ENCODE measurements at regions not wholly inside any gene's neighbourhood (a gene's known extent, or its start where the extent isn't known, plus 50 kb on each side); places are given as distances from the start of the nearest gene placed in this dataset.
"Not testable (repeated sequence)": the region's sequence is repeated elsewhere in the genome, so short reads cannot be mapped to it uniquely, and the experiment has no call there.

DNA sequence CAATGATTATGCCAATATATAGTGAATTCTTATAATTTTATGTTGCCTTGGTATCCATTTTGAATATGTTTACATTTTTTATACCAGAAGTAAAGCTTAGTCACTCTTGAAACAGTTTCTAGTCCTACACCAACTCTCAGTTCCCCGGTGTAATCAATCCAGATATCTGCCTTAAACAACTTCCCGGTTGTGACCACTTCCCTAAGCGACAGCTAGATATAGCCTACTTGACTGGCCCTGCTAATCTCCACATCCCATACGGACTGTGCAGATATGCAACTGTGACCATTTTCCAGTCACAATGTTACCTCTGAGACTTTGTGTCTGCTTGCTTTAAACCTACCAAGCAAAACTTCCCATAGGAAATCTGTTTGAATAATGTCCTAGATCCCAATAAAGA lies 1551.5 kb upstream of the SEL1L start:
- H3K9me3 Mint-ChIP-seq (ENCODE audit: unreplicated experiment): no peaks in the 10 kb centered on the region
- DNase-seq: no peak
- intact Hi-C loops (cut with micrococcal nuclease; ENCODE audit: unreplicated experiment): no loop called here
- no peaks in the 10 kb centered on the region for H3K4me1 Mint-ChIP-seq (ENCODE audit: low read depth, unreplicated experiment)
- TF ChIP-seq, protein P1, sequence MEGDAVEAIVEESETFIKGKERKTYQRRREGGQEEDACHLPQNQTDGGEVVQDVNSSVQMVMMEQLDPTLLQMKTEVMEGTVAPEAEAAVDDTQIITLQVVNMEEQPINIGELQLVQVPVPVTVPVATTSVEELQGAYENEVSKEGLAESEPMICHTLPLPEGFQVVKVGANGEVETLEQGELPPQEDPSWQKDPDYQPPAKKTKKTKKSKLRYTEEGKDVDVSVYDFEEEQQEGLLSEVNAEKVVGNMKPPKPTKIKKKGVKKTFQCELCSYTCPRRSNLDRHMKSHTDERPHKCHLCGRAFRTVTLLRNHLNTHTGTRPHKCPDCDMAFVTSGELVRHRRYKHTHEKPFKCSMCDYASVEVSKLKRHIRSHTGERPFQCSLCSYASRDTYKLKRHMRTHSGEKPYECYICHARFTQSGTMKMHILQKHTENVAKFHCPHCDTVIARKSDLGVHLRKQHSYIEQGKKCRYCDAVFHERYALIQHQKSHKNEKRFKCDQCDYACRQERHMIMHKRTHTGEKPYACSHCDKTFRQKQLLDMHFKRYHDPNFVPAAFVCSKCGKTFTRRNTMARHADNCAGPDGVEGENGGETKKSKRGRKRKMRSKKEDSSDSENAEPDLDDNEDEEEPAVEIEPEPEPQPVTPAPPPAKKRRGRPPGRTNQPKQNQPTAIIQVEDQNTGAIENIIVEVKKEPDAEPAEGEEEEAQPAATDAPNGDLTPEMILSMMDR (IDR thresholded peaks at IDR 0.05; ENCODE audit: insufficient read depth in 1 of 2, low read depth in 1 of 2, low read length in 1 of 2, severe bottlenecking in 1 of 2, unreplicated experiment in 1 of 2): no peak
- H3K27ac Mint-ChIP-seq (ENCODE audit: unreplicated experiment): no peak overlapping the region
- no TSS peak for BruUV-seq (replicated peaks)
- no peak overlapping the region for H3K4me3 Mint-ChIP-seq (ENCODE audit: unreplicated experiment)
- Histone ChIP-seq H3K36me3 (ENCODE audit: control insufficient read depth, insufficient read depth, low read length) (no peaks in the 10 kb centered on the region), H3K27me3 (replicated peaks; ENCODE audit: control insufficient read depth, insufficient read depth, low read length) (no peaks in the 10 kb centered on the region), H3K9me3 (no peaks in the 10 kb centered on the region), H3K4me1 (no peaks in the 10 kb centered on the region), H3K4me3 (ENCODE audit: low read depth, low read length) (no peak overlapping the region)
- ChIA-PET CTCF (no interaction called here), POLR2A (no interaction called here)
- H3K27me3 Mint-ChIP-seq (ENCODE audit: insufficient read depth, unreplicated experiment): no peaks in the 10 kb centered on the region
- no peaks in the 10 kb centered on the region for H3K36me3 Mint-ChIP-seq (ENCODE audit: insufficient read depth, unreplicated experiment)

- Histone ChIP-seq H3K36me3 (ENCODE audit: control insufficient read depth, insufficient read depth, low read length) (no peaks in the 10 kb centered on the region), H3K27me3 (replicated peaks; ENCODE audit: control insufficient read depth, insufficient read depth, low read length) (no peaks in the 10 kb centered on the region), H3K9me3 (no peaks in the 10 kb centered on the region), H3K4me3 (ENCODE audit: low read depth, low read length) (no peak overlapping the region), H3K4me1 (no peaks in the 10 kb centered on the region)
- no TSS peak for BruUV-seq (replicated peaks)
- no peaks in the 10 kb centered on the region for H3K27me3 Mint-ChIP-seq (ENCODE audit: insufficient read depth, unreplicated experiment)
- H3K9me3 Mint-ChIP-seq (ENCODE audit: unreplicated experiment): no peaks in the 10 kb centered on the region
- no peak overlapping the region for H3K27ac Mint-ChIP-seq (ENCODE audit: unreplicated experiment)
- intact Hi-C loops (cut with micrococcal nuclease; ENCODE audit: unreplicated experiment): no loop called here
- H3K4me3 Mint-ChIP-seq (ENCODE audit: unreplicated experiment): no peak overlapping the region
- H3K4me1 Mint-ChIP-seq (ENCODE audit: low read depth, unreplicated experiment): no peaks in the 10 kb centered on the region
- ChIA-PET CTCF (no interaction called here), POLR2A (no interaction called here)
- H3K36me3 Mint-ChIP-seq (ENCODE audit: insufficient read depth, unreplicated experiment): no peaks in the 10 kb centered on the region
- TF ChIP-seq, protein P1 (IDR thresholded peaks at IDR 0.05; ENCODE audit: insufficient read depth in 1 of 2, low read depth in 1 of 2, low read length in 1 of 2, severe bottlenecking in 1 of 2, unreplicated experiment in 1 of 2): no peak
- DNase-seq: no peak
These were observed 1552.1 kb upstream of the SEL1L start for GRCh38 chr14:83085725-83086124.

DNA sequence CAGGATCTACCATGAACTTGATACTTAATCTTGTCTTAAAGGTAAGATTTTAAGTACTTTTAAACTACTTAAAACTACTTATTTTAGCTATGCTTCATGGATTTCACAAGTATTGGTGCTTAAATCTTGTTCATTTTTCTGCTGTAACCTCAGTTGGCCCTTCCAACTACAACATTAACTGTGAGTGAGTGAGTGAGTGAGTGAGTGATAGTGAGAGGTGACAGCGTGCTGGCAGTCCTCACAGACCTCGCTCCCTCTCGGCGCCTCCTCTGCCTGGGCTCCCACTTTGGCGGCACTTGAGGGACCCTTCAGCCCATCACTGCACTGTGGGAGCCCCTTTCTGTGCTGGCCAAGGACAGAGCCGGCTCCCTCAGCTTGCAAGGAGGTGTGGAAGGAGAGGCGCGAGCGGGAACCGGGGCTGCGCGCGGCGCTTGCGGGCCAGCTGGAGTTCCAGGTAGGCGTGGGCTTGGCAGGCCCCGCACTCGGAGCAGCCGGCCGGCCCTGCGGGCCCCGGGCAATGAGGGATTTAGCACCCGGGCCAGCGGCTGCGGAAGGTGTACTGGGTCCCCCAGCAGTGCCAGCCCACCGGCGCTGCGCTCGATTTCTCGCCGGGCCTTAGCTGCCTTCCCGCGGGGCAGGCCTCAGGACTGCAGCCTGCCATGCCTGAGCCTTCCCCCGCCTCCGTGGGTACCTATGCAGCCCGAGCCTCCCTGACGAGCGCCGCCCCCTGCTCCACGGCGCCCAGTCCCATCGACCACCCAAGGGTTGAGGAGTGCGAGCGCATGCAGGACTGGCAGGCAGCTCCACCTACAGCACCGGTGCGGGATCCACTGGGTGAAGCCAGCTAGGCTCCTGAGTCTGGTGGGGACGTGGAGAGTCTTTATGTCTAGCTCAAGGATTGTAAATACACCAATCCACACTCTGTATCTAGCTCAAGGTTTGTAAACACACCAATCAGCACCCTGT lies 1558.6 kb upstream of the SEL1L start:
- intact Hi-C loops (cut with micrococcal nuclease; ENCODE audit: unreplicated experiment); H3K9me3 Mint-ChIP-seq (ENCODE audit: unreplicated experiment); H3K4me3 Mint-ChIP-seq (ENCODE audit: unreplicated experiment); H3K9me3 ChIP-seq; H3K27me3 Mint-ChIP-seq (ENCODE audit: insufficient read depth, unreplicated experiment); H3K4me1 Mint-ChIP-seq (ENCODE audit: low read depth, unreplicated experiment); DNase-seq; H3K27ac Mint-ChIP-seq (ENCODE audit: unreplicated experiment); H3K36me3 ChIP-seq (ENCODE audit: control insufficient read depth, insufficient read depth, low read length); H3K4me1 ChIP-seq; POLR2A ChIA-PET; CTCF ChIA-PET; H3K27me3 ChIP-seq (replicated peaks; ENCODE audit: control insufficient read depth, insufficient read depth, low read length); H3K36me3 Mint-ChIP-seq (ENCODE audit: insufficient read depth, unreplicated experiment); BruUV-seq (replicated peaks); H3K4me3 ChIP-seq (ENCODE audit: low read depth, low read length): not testable (repeated sequence)

All from Caco-2 (cell line).